SK-N-SH (cell line): ENCODE measurements at regions not wholly inside any gene's neighbourhood (a gene's known extent, or its start where the extent isn't known, plus 50 kb on each side); places are given as distances from the start of the nearest gene placed in this dataset.

Experiments
- CTCF ChIA-PET: fragments of 300-600, 350-600 bp; formaldehyde crosslinking; extraction: SDS; loops from one replicate; lab custom pipeline; 2021; lab: Yijun Ruan, JAX
- POLR2A ChIA-PET: fragments of 350-600 bp; sonication (Branson Sonifier 250); formaldehyde crosslinking; extraction: SDS; loops from one replicate; lab custom pipeline; 2020; ENCODE audit warnings: antibody characterized with exemption, inconsistent platforms; lab: Yijun Ruan, JAX
- DNase-seq: peaks from one replicate; pipeline ENCODE4 v3.0.0; 2012
- H2AFZ ChIP-seq: fragments of 200-600 bp; sonication (generic); 2 replicates; pipeline ENCODE4 v1.8.1; 2016; ENCODE audit warnings: antibody characterized with exemption, mild to moderate bottlenecking, low read depth
- H3F3A ChIP-seq: fragments of 200-600 bp; sonication (generic); replicated peaks from 2 replicates; pipeline ENCODE3; 2016; ENCODE audit warnings: antibody characterized with exemption, mild to moderate bottlenecking; ENCODE audit not compliant: insufficient read depth
- H3K27ac ChIP-seq, 2 experiments: fragments of 200-500 bp in 1 of 2; fragments of 200-600 bp in 1 of 2; sonication (Bioruptor generic) in 1 of 2; sonication (generic), shearing (Covaris generic) in 1 of 2; 2 replicates each; pipeline versions ENCODE4 v1.5.1 to v1.6.1; 2014 to 2016; ENCODE audit warnings: low read depth in 2 of 2, inconsistent platforms in 1 of 2, low read length in 1 of 2, mild to moderate bottlenecking in 1 of 2, mixed read lengths in 1 of 2
- H3K27me3 ChIP-seq: fragments of 200-600 bp; sonication (generic), shearing (Covaris generic); 2 replicates; pipeline ENCODE4 v1.6.1; 2016; ENCODE audit warnings: mixed run types; ENCODE audit not compliant: insufficient read depth
- H3K36me3 ChIP-seq, 2 experiments: fragments of 200-500 bp in 1 of 2; fragments of 200-600 bp in 1 of 2; sonication (Bioruptor generic) in 1 of 2; sonication (generic) in 1 of 2; replicated peaks in 1 of 2; 2 replicates each; pipeline versions ENCODE3 to v1.5.1; 2014 to 2016; ENCODE audit warnings: low read length in 1 of 2, mild to moderate bottlenecking in 1 of 2; ENCODE audit not compliant: insufficient read depth in 2 of 2, control insufficient read depth in 1 of 2
- H3K4me1 ChIP-seq, 2 experiments: fragments of 200-500 bp in 1 of 2; fragments of 200-600 bp in 1 of 2; sonication (Bioruptor generic) in 1 of 2; sonication (generic), shearing (Covaris generic) in 1 of 2; 2 replicates each; pipeline versions ENCODE4 v1.5.1 to v1.6.1; 2014 to 2016; ENCODE audit warnings: low read depth in 1 of 2, low read length in 1 of 2, mixed run types in 1 of 2; ENCODE audit not compliant: insufficient read depth in 2 of 2, control insufficient read depth in 1 of 2
- H3K4me2 ChIP-seq: fragments of 200-600 bp; sonication (generic), shearing (Covaris generic); 2 replicates; pipeline ENCODE4 v1.6.1; 2017; ENCODE audit warnings: mixed run types
- H3K4me3 ChIP-seq, 2 experiments: fragments of 200-500 bp in 1 of 2; fragments of 200-600 bp in 1 of 2; sonication (Bioruptor generic) in 1 of 2; sonication (generic), shearing (Covaris generic) in 1 of 2; 2 replicates each; pipeline versions ENCODE4 v1.5.1 to v1.8.1; 2014 to 2016; ENCODE audit warnings: low read depth in 2 of 2, inconsistent platforms in 1 of 2, low read length in 1 of 2, mild to moderate bottlenecking in 1 of 2, mixed read lengths in 1 of 2, moderate library complexity in 1 of 2
- H3K79me2 ChIP-seq: fragments of 200-600 bp; sonication (generic); 2 replicates; pipeline ENCODE4 v1.8.1; 2017; ENCODE audit warnings: mild to moderate bottlenecking; ENCODE audit not compliant: insufficient read depth
- H3K9ac ChIP-seq: fragments of 200-600 bp; sonication (generic); 2 replicates; pipeline ENCODE4 v1.6.1; 2017; ENCODE audit warnings: mixed run types
- H3K9me2 ChIP-seq: fragments of 200-600 bp; sonication (generic); 2 replicates; pipeline ENCODE4 v1.6.1; 2017; ENCODE audit warnings: mixed run types
- H3K9me3 ChIP-seq: fragments of 200-600 bp; sonication (generic); 2 replicates; pipeline ENCODE4 v1.6.1; 2017; ENCODE audit warnings: mixed run types, mild to moderate bottlenecking, moderate library complexity
- H4K20me1 ChIP-seq: fragments of 200-600 bp; sonication (generic); 2 replicates; pipeline ENCODE4 v1.6.1; 2017; ENCODE audit warnings: mild to moderate bottlenecking, mixed run types; ENCODE audit not compliant: insufficient read depth
- EP300 ChIP-seq, 2 experiments: IDR thresholded peaks; 2 replicates each; pipeline versions ENCODE4 v1.4.0 to v1.6.1; 2012; ENCODE audit warnings: borderline replicate concordance in 1 of 2, low read depth in 1 of 2, low read length in 1 of 2
- FOXJ3 ChIP-seq: sonication (generic); formaldehyde crosslinking; IDR thresholded peaks from 2 replicates; pipeline ENCODE4 v1.5.1; 2020; ENCODE audit warnings: mild to moderate bottlenecking, missing genetic modification reagents
- GATA2 ChIP-seq: sonication (generic); formaldehyde crosslinking; IDR thresholded peaks from 2 replicates; pipeline ENCODE4 v1.5.0; 2020; ENCODE audit warnings: mild to moderate bottlenecking, missing genetic modification reagents
- JUND ChIP-seq: IDR thresholded peaks from 2 replicates; pipeline ENCODE4 v1.4.0; 2012
- MXI1 ChIP-seq: IDR thresholded peaks from 2 replicates; pipeline ENCODE4 v1.6.1; 2012; ENCODE audit warnings: mild to moderate bottlenecking, low read depth, low read length, improper control_type of control experiment
- NRF1 ChIP-seq: IDR thresholded peaks from 2 replicates; pipeline ENCODE4 v1.6.1; 2012; ENCODE audit warnings: low read depth, mild to moderate bottlenecking, low read length
- POLR2AphosphoS5 ChIP-seq: IDR thresholded peaks from 2 replicates; pipeline ENCODE4 v1.6.1; 2012; ENCODE audit warnings: low read depth, low read length
- RAD21 ChIP-seq: IDR thresholded peaks from 2 replicates; pipeline ENCODE4 v1.6.1; 2012; ENCODE audit warnings: mild to moderate bottlenecking, low read length
- RFX5 ChIP-seq: IDR thresholded peaks from 2 replicates; pipeline ENCODE4 v1.6.1; 2012; ENCODE audit warnings: mild to moderate bottlenecking, improper control_type of control experiment, low read length
- RXRA ChIP-seq: IDR thresholded peaks from 2 replicates; pipeline ENCODE4 v1.4.0; 2012; ENCODE audit warnings: low read depth, mild to moderate bottlenecking, borderline replicate concordance
- TAF1 ChIP-seq: IDR thresholded peaks from 2 replicates; pipeline ENCODE4 v1.6.1; 2012; ENCODE audit warnings: low read depth, mild to moderate bottlenecking, low read length, moderate library complexity, borderline replicate concordance
- TEAD4 ChIP-seq: IDR thresholded peaks from 2 replicates; pipeline ENCODE4 v1.4.0; 2012; ENCODE audit warnings: mild to moderate bottlenecking, borderline replicate concordance; ENCODE audit not compliant: insufficient read depth
- WGBS: methylation state at CpG from one replicate; pipeline ENCODE4 v1.1.6; 2017; ENCODE audit warnings: low lambda C conversion rate; 5-methylcytosine and 5-hydroxymethylcytosine counted together
- TF ChIP-seq, protein P1 (sequence below): IDR thresholded peaks from 2 replicates; pipeline ENCODE4 v1.4.0; 2012; ENCODE audit warnings: low read depth, borderline replicate concordance
- TF ChIP-seq, protein P2 (sequence below): fragments of 200-600 bp; sonication (generic); IDR thresholded peaks from 2 replicates; pipeline ENCODE4 v1.6.1; 2017; ENCODE audit warnings: antibody characterized with exemption, mild to moderate bottlenecking, moderate library complexity

DNA sequence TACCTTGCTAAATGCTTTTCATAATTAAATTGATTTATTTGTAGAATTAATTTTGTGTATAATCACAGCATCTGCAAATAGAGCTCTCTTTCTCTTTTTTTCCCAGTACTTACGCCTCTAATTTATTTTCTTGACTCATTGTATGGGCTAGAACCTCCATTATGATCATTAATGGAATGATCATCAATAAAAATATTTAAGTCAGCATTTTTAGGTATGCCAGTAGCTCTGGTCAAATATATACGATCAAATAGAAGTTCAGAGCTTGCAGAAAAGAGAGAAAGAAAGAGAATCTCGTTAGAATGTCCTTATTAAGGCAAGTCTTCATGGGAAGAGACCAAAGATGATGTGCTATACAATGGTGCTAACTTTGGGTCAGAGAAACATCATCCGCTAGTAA lies 202.6 kb downstream of the TLR4 start:
- CTCF ChIA-PET, result interaction anchor here (0.7 to 1.5 kb wide), 6 partner anchors 10 to 58 kb away, joined by 3 to 4 read pairs (median 3); no protein-coding TSS in a partner anchor
- peak overlapping the region in 1 of 2 experiments; percentile 43; a peak in 1 of 4 replicates for H3K27ac ChIP-seq
- H3K9me3 ChIP-seq, result 0 out of 2 replicates have a peak, but pooled peaks cover 4% of the 10 kb centered on the region
- H2AFZ ChIP-seq, result no peak overlapping the region
- 22% methylated on average over 4 of the region's 4 CpGs for WGBS
- no peak overlapping the region for H3K4me2 ChIP-seq
- H3K27me3 ChIP-seq, result no peaks in the 10 kb centered on the region
- no peaks in the 10 kb centered on the region; a peak in 1 of 4 replicates for H3K4me1 ChIP-seq
- H3K36me3 ChIP-seq, result no peaks in the 10 kb centered on the region
- no peaks in the 10 kb centered on the region for H3K9me2 ChIP-seq
- POLR2A ChIA-PET, result no interaction called here
- no peak overlapping the region for H3K4me3 ChIP-seq
- H3K79me2 ChIP-seq, result no peaks in the 10 kb centered on the region
- no peaks in the 10 kb centered on the region for H3F3A ChIP-seq
- DNase-seq, result no peak
- TF ChIP-seq, protein P1, sequence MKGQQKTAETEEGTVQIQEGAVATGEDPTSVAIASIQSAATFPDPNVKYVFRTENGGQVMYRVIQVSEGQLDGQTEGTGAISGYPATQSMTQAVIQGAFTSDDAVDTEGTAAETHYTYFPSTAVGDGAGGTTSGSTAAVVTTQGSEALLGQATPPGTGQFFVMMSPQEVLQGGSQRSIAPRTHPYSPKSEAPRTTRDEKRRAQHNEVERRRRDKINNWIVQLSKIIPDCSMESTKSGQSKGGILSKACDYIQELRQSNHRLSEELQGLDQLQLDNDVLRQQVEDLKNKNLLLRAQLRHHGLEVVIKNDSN, result no peak
- no peak for TF ChIP-seq POLR2AphosphoS5
- TF ChIP-seq RXRA, result no peak
- TF ChIP-seq FOXJ3 (CRISPR knock-in tag), result no peak
- TF ChIP-seq TAF1, result no peak
- no peak for TF ChIP-seq NRF1
- no peak for TF ChIP-seq TEAD4
- no peak overlapping the region for H3K9ac ChIP-seq
- no peaks in the 10 kb centered on the region for H4K20me1 ChIP-seq

DNA sequence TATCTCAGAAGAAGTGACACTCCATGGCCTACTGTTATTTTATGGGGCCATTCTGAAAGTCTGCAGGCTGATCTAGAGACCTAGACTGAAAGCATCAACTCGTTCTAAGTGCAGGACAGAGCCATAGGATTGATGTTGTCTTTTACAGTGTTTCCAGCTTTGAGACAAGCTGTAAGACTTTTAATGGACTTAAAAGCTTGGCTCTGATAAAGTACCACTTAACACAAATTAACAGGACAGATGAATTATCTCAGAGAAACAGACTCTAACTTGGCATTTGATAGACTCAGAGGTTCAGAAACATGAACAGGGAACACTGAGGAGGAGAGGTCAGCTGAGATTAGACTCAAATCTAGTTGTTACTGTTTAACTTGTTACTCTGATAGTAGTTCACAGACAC lies 203.2 kb downstream of the TLR4 start:
- no peak overlapping the region; a peak in 1 of 4 replicates for H3K27ac ChIP-seq
- H3K9ac ChIP-seq, result no peak overlapping the region
- H3F3A ChIP-seq, result no peaks in the 10 kb centered on the region
- H3K27me3 ChIP-seq, result no peaks in the 10 kb centered on the region
- H3K9me3 ChIP-seq, result 0 out of 2 replicates have a peak, but pooled peaks cover 10% of the 10 kb centered on the region
- no peaks in the 10 kb centered on the region for H4K20me1 ChIP-seq
- CTCF ChIA-PET, result interaction anchor here (1.1 to 1.5 kb wide), 5 partner anchors 10 to 39 kb away, joined by 3 to 4 read pairs (median 3); no protein-coding TSS in a partner anchor
- H3K4me3 ChIP-seq, result no peak overlapping the region
- no peaks in the 10 kb centered on the region for H3K36me3 ChIP-seq
- H3K9me2 ChIP-seq, result no peaks in the 10 kb centered on the region
- H3K4me2 ChIP-seq, result no peak overlapping the region
- H3K79me2 ChIP-seq, result no peaks in the 10 kb centered on the region
- POLR2A ChIA-PET, result no interaction called here
- WGBS, result 0% methylated on average over 1 of the region's 1 CpG
- H3K4me1 ChIP-seq, result no peaks in the 10 kb centered on the region; a peak in 1 of 4 replicates
- peak; percentile 4 for DNase-seq
- TF ChIP-seq GATA2 (peak; percentile 67), RAD21 (0 out of 2 replicates have a peak, but pooled peaks have one; percentile 4), MXI1 (no peak), EP300 (IDR thresholded peaks at IDR 0.05; ENCODE audit: borderline replicate concordance in 1 of 2, low read depth in 1 of 2, low read length in 1 of 2) (peak in 1 of 2 experiments; percentile 54; a peak in 1 of 4 replicates)
- H2AFZ ChIP-seq, result no peak overlapping the region

DNA sequence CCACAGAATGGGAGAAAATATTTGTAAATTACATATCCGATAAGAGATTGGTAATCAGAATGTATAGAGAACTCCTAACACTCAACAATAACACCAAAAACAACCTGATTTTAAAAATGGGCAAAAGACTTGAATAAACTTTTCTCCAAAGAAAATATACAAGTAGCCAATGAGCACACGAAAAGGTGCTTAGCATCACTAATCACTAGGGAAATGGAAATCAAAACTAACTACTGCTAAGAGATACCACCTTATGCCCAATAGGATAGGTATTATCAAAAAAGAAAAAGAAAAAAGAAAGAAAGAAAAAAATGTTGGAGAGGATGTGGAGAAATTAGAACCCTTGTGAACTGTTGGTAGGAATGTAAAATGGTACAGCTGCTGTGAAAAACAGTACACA lies 212.1 kb downstream of the TLR4 start:
- Histone ChIP-seq H3K4me3 (no peak overlapping the region), H3F3A (no peaks in the 10 kb centered on the region), H3K9me3 (0 out of 2 replicates have a peak, but pooled peaks cover 10% of the 10 kb centered on the region), H2AFZ (no peak overlapping the region), H3K4me1 (peaks cover 0 to 3% of the 10 kb centered on the region in 2 experiments; a peak in 1 of 4 replicates), H4K20me1 (no peaks in the 10 kb centered on the region), H3K27ac (no peak overlapping the region), H3K79me2 (no peaks in the 10 kb centered on the region), H3K36me3 (no peaks in the 10 kb centered on the region), H3K9me2 (no peaks in the 10 kb centered on the region), H3K27me3 (no peaks in the 10 kb centered on the region), H3K4me2 (no peak overlapping the region), H3K9ac (no peak overlapping the region)
- ChIA-PET CTCF (no interaction called here), POLR2A (no interaction called here)
- TF ChIP-seq JUND, result no peak
- TF ChIP-seq RFX5, result peak; percentile 95
- TF ChIP-seq, protein P2, sequence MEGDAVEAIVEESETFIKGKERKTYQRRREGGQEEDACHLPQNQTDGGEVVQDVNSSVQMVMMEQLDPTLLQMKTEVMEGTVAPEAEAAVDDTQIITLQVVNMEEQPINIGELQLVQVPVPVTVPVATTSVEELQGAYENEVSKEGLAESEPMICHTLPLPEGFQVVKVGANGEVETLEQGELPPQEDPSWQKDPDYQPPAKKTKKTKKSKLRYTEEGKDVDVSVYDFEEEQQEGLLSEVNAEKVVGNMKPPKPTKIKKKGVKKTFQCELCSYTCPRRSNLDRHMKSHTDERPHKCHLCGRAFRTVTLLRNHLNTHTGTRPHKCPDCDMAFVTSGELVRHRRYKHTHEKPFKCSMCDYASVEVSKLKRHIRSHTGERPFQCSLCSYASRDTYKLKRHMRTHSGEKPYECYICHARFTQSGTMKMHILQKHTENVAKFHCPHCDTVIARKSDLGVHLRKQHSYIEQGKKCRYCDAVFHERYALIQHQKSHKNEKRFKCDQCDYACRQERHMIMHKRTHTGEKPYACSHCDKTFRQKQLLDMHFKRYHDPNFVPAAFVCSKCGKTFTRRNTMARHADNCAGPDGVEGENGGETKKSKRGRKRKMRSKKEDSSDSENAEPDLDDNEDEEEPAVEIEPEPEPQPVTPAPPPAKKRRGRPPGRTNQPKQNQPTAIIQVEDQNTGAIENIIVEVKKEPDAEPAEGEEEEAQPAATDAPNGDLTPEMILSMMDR, result no peak
- DNase-seq, result no peak
- WGBS, result 39% methylated on average over 2 of the region's 2 CpGs
